H54 (cell line): ENCODE measurements at regions not wholly inside any gene's neighbourhood (a gene's known extent, or its start where the extent isn't known, plus 50 kb on each side); places are given as distances from the start of the nearest gene placed in this dataset.
A peak's percentile ranks its signal among the peaks of the same experiment; 100 is the strongest.
"Not testable (repeated sequence)": the region's sequence is repeated elsewhere in the genome, so short reads cannot be mapped to it uniquely, and the experiment has no call there.

Source experiments
- DNase-seq: peaks from one replicate; pipeline ENCODE4 v3.0.0; 2011; ENCODE audit warnings: low spot score, mixed read lengths; ENCODE audit not compliant: insufficient read length
- FAIRE-seq: peaks from 3 replicates; lab custom pipeline; 2011; peaks lifted over from hg19 to GRCh38; lab: Jason Lieb, UNC
- POLR2A ChIP-seq: IDR thresholded peaks from 2 replicates; pipeline ENCODE4 v1.6.1; 2011; ENCODE audit warnings: low read depth, mild to moderate bottlenecking, low read length

DNA sequence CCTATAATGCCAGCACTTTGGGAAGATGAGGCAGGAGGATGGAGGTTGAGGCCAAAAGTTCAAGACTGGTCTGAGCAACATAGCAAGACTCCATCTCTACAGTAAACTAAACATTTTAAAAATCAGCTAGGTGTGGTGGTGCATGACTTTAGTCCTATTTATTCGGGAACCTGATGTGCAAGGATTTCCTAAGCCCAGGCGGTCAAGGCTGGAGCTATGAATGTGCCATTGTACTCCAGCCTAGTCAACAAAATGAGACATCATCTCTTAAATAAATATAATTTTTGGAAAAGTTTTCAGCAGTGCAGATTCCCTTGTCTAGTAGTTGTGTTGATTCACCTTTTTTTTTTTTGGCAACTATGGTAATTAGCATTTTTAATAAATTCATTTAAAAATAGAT, 928.7 kb upstream of the PRKX start:
- DNase-seq (no peak), FAIRE-seq (no peak)
- no peak for TF ChIP-seq POLR2A

DNA sequence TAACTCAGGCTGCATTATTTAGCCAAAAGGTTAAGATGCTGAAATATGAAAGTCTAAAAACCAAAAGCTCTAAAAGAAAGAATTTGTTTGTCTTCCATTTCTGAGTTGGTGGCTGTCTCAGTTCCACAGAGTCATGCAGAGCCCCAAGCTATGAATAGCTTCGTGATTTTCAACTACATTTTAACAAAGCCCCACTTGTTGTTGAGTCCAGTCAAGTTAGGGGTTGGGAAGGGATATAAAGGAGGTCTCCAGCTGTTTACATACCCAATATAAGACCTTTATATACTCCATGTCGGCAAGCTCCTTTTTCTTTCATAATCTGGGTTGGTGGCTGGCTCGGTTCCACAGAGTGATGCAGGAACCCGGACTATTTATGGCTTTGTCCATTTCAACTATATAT, 924.6 kb upstream of the PRKX start:
- FAIRE-seq, result no peak
- no peak for TF ChIP-seq POLR2A

DNA sequence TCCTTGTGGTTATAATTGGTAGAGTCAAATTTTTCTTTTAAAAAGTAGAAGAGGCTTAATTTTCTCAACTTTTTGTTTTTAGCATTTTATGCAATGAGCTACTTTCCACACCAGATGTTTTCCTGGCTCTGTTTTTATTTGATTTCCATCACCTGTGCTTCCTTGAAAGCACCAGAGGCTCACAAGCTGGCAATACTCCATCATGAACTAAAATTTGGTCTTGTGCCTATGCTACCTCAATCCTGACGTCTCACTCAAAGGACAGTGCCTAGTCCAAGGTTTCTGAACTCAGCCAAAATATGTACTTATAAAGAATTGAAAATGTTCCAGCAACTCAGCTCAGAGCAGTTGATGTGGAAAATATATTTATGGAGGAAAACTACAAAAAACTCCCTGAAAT, 914.0 kb upstream of the PRKX start:
- FAIRE-seq, result no peak
- TF ChIP-seq POLR2A, result no peak

More for the DNA sequence above, 924.6 kb upstream of the PRKX start:
- DNase-seq, result no peak

DNA sequence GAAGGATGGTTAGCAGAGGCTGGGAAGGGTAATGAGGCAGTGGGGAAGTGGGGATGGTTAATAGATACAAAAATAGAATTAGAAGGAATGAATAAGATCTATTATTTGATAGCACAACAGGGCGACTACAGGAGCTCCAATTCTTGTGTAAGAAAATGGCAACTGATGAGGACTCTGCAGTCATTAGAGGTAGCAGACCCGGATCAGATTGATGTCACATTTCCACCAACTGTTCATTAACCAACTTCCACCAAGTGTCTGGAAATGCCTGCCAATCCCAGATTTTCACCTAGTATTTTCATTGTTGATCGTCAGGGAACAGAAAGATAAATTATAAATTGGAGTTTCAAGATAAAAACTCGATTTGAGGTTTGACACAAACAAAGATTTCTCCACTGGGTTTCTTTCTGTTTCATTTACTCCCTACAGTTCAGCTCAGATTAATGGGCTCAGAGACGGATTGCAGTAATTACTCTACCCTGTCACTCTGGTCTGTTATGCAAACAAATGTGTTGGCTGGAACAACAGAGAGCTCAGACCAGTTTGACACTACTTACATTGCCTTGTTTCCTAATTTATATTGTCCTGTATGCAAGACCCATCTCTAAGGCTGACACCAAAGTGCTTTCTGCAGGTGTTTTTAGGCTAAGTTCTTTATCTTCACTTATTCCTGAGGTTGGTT, 909.2 kb upstream of the PRKX start:
- DNase-seq, result no peak
- no peak for FAIRE-seq
- no peak for TF ChIP-seq POLR2A

More for the DNA sequence above, 914.0 kb upstream of the PRKX start:
- DNase-seq, result no peak

DNA sequence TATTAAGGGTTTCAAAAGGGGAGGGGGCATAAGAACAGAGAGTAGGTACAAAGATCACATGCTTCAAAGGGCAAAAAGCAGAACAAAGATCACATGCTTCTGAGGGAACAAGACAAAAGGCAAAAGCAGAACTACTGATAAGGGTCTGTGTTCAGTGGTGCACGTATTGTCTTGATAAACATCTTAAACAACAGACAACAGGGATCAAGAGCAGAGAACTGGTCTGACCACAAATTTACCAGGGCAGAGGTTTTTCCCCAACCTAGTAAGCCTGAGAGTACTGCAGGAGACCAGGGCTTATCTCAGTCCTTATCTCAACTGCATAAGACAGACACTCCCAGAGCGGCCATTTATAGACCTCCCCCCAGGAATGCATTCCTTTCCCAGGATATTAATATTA, 900.2 kb upstream of the PRKX start:
- FAIRE-seq, DNase-seq: not testable (repeated sequence)

DNA sequence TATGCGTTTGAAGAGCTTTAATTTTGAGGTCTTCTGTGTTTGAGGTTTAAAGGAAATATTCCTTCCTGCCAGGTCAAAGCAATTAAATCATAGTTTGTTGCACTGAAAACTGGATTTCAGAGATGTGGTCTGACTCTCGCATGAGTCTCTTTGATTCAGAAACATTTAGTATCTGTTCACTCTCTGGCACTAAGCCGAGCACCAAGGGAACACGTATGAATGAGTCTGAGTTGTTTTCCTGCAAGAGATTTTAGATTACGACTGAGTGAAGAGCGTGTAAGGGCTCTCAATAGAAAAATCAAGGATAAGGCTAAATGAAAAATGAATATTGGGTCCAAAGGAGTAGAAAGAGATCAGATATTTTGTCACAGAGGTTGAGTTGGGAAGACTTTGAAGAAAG, 875.4 kb upstream of the PRKX start:
- DNase-seq, result no peak
- no peak for FAIRE-seq
- TF ChIP-seq POLR2A, result no peak

DNA sequence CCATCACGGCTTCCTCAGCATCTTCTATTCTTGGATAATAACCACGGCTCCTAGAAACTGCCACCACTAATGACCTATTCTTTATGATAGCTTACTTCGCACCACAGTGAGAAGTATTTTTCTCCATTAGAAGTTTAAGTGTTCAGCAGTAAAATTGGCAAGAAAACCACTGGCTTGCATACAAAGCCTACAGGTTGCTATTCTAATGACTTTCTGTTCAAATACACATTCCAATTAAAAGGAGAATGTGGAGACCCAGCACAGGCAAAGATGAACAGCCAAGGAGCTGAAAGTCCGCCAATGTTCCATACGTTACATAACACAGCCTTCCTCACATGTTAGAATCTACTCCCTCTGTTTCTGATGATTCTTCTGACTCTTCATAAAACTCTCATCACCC, 875.0 kb upstream of the PRKX start:
- no peak for TF ChIP-seq POLR2A
- FAIRE-seq (no peak), DNase-seq (no peak)

DNA sequence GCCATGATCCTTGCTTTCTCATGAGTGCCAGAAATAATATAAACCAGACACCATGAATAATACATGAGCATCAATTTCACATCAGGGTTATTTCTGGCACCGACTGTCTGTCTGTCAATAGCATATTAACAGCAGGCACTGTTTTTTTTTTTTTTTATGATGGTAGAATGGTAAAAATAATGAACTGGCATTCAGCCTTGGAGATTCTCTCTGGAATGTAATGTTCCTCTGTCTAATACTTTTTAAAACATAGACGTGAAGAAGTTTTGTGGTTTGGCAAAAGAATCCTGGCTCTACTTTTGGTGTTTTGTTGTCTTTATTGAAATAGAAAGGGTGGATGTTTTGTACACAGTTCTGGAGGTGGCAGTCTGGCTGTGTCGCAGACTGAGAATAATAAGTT, 874.6 kb upstream of the PRKX start:
- DNase-seq (no peak), FAIRE-seq (no peak)
- TF ChIP-seq POLR2A, result no peak

DNA sequence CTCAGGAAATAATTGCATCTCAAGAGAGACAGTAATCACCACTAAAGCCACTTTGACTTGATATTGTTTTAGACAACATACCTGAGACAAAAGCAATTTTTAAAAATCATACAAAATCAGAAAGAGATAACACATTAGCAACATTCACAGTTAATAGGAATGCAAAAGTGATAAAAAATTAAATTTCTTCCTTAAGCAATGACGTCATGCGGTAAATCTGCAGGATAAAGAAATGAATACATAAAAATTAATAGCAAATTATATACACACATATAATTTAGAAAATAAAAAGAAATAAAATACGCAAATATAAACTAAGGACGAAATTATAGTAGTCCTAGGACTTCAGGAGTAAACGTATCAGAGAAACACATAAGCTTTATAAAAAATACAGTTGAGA, 866.5 kb upstream of the PRKX start:
- DNase-seq (no peak), FAIRE-seq (no peak)
- TF ChIP-seq POLR2A, result no peak

DNA sequence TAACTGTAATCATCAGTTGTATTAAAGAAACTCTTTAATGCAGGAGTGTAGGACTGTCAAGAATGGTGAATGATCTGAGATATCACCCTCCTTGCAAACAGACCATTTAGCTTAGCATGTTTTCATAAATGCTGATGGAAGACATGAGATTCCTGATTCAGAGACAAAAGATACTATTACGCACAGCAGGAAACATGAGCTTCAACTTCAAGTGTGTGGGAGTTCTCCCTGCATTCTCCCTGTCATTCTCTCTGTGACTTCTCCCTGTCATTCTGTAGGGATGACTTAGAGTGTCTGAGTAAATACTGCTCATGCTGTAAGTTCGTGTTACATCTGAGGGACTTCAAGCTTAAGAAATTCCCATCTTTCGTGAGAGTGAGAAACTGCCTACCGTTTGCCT, 866.0 kb upstream of the PRKX start:
- FAIRE-seq, result no peak
- TF ChIP-seq POLR2A, result no peak

DNA sequence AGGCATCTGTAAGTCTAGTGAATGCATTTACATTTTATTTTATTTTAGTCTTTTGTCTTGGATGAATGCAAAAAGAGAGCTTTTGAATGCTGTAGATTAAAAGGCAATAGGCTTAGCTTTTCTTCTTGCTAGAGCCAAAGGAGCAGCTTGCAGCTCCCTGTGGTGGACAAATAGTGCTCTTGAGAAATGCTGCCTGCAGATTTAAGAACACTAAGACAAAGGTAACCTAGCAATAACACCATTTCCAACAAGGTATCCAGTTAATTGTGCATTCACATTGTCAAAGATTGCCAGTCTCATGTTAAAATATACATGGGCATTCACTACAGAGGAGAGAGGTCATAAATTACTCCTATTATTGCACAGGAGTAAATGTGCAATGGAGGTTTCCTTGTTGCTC, 859.2 kb upstream of the PRKX start:
- TF ChIP-seq POLR2A, result no peak
- DNase-seq (no peak), FAIRE-seq (no peak)

More for the DNA sequence above, 866.0 kb upstream of the PRKX start:
- DNase-seq, result no peak

DNA sequence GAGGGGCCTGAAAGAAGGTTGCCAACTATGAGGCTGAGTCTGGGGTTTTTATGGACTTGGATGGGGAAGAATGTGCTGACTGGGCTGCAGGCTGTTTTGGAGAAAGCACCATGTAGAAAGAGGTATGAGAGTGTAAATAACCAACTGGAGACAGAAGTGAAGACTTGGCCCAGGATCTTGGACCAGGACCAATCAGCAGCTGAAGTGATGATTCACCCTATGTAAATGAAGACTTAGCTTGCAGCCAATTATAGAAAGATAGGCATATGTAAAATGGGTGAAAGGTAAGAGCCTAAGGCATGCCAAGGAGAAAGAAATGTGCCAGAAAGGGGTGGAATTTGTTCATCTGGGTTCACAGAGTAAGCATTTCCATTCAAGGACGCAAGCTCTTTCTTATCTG, 856.7 kb upstream of the PRKX start:
- TF ChIP-seq POLR2A, result no peak
- FAIRE-seq (no peak), DNase-seq (no peak)

DNA sequence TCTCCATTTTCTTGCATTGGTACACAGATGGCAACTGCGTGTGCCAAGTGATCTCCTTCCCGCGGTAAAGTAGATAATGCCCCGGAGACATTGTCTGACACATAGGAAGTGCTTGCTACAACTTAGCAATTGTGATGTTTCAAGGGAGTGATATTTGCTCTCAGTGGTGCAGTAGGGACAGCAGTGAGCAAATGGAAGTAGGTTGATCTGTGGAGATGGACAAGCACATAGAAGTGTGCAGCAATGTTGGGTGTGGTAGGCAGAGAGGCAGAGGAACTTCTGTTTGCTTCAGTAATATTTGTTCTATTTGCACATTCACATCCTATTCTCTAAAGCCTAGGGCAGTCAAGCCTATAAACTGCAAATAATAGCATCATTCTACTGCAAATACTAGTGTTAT, 846.7 kb upstream of the PRKX start:
- no peak for TF ChIP-seq POLR2A
- DNase-seq (no peak), FAIRE-seq (no peak)

DNA sequence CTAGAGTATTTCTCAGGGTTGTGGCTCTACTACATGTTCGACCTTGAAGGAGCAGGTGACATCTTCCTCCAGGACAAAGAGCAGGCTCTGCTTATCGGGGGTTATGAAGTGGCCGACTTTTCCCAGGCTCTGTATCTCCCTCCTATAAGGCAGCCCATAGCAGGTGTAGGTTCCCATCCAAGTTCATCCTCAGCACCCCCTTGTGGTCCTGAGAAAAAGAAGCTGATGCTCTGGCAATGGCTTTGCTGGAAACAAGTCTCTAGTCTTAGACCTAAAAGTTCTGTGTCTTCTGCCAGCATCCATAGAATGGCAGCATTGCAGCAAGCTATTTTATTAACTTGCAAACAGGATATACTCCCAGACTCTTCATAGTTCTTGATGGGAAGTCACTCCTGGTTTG, 836.6 kb upstream of the PRKX start:
- no peak for FAIRE-seq
- no peak for TF ChIP-seq POLR2A
- no peak for DNase-seq

DNA sequence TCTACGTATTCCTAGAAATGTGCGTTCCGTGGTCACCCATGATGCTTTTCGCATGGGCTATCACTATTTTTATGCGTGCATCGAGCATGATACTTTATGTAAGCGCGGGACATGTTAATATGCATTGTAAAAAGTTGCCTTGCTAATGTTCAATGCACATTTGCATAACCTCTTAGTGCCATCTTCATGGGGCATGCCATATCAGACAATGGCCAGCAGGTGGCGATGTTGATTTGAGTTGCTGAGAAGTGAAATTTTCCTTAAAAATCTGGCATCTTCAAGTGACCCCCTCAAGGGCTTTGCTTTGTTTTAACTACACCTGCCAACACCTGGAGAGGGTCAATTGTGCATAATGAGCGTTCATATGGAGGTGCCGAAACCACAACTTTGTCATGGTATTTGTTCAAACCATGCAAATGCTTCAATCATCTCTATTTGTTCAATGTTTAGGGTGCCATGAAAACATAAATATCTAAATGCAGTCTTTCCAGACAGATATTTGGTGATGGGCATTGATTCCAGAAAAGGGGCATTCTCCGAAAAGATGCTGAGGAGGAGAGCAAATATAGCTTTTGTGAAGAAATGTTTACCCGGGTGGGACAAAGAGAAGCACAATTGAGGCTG, 833.9 kb upstream of the PRKX start:
- TF ChIP-seq POLR2A, result no peak
- DNase-seq (peak; percentile 0), FAIRE-seq (no peak)

DNA sequence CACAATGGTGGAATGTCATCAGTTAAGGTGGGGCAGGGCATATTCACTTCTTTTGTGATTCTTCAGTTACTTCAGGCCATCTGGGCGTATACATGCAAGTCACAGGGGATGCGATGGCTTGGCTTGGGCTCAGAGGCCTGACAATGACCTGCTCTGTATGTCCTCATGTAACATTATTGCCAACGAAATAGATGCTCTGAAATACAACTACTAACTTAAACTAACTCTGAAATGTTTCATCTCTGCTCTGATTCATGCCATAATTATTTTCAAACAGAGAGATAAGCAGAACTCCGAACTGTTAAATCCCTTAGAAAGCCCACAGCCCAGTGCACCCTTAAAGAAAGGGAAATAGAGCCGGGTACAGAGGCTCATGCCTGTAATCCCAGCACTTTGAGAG, 832.7 kb upstream of the PRKX start:
- not testable (repeated sequence) for DNase-seq, FAIRE-seq
